ENCODE measurements at regions not wholly inside any gene's neighbourhood (a gene's known extent, or its start where the extent isn't known, plus 50 kb on each side); places are given as distances from the start of the nearest gene placed in this dataset.

- ChIA-PET POLR2A (no interaction called here), CTCF (no interaction called here)
- Mint-ChIP-seq H3K9me3 (peaks cover 22% of the 10 kb centered on the region), H3K4me3 (no peak overlapping the region), H3K27ac (no peak overlapping the region), H3K27me3 (ENCODE audit: low read depth) (no peaks in the 10 kb centered on the region), H3K36me3 (peaks cover under 1% of the 10 kb centered on the region; the same call in 1 of the 2 replicates), H3K4me1 (no peaks in the 10 kb centered on the region)
- ATAC-seq (no peak), DNase-seq (ENCODE audit: low spot score) (no peak)
- TF ChIP-seq ATF3 (CRISPR knock-in tag; conservative IDR thresholded peaks at IDR 0.05) (no peak), ZNF232 (CRISPR knock-in tag; IDR thresholded peaks at IDR 0.05) (no peak), ZNF425 (CRISPR knock-in tag; conservative IDR thresholded peaks at IDR 0.05) (no peak), ELF4 (CRISPR knock-in tag; IDR thresholded peaks at IDR 0.05; ENCODE audit: low read depth) (no peak), TCF7 (CRISPR knock-in tag; IDR thresholded peaks at IDR 0.05; ENCODE audit: low read depth) (no peak), PRDM15 (CRISPR knock-in tag; IDR thresholded peaks at IDR 0.05) (no peak), ZNF416 (CRISPR knock-in tag; IDR thresholded peaks at IDR 0.05) (no peak), HMGA2 (CRISPR knock-in tag; IDR thresholded peaks at IDR 0.05) (no peak), JAZF1 (CRISPR knock-in tag; IDR thresholded peaks at IDR 0.05) (no peak), ZBTB21 (CRISPR knock-in tag; IDR thresholded peaks at IDR 0.05; ENCODE audit: borderline replicate concordance) (no peak), NFE2L1 (CRISPR knock-in tag; IDR thresholded peaks at IDR 0.05) (no peak), AFF4 (CRISPR knock-in tag; IDR thresholded peaks at IDR 0.05; ENCODE audit: borderline replicate concordance) (no peak)
- TF ChIP-seq, protein P1, sequence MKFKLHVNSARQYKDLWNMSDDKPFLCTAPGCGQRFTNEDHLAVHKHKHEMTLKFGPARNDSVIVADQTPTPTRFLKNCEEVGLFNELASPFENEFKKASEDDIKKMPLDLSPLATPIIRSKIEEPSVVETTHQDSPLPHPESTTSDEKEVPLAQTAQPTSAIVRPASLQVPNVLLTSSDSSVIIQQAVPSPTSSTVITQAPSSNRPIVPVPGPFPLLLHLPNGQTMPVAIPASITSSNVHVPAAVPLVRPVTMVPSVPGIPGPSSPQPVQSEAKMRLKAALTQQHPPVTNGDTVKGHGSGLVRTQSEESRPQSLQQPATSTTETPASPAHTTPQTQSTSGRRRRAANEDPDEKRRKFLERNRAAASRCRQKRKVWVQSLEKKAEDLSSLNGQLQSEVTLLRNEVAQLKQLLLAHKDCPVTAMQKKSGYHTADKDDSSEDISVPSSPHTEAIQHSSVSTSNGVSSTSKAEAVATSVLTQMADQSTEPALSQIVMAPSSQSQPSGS (CRISPR knock-in tag; IDR thresholded peaks at IDR 0.05; ENCODE audit: borderline replicate concordance, low read depth), result no peak
Measured at GRCh38 chr16:9549487-9549886, 458.0 kb downstream of the HAPSTR1 start.

DNA sequence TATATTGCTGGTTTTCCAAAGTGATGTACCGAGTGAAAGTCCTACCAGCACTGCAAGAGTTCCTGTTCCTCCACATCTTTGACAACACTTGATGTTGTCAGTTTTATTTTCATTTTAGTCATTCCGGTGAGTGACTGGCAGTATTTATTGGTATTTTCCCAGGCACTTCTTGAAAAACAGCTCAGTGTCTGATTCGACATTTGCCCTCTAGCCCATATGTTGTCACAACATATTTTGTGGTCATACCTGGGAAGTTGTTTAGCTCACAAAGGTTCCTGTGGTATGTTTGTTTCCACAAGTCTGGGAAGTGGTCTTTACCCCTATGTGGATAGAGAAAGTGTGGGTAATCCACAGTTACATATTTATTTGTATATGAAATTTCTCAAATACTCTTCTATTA, 463.6 kb downstream of the HAPSTR1 start:
- CTCF ChIA-PET, result no interaction called here
- POLR2A ChIA-PET, result interaction anchor here (0.7 kb wide), 1 partner anchor 118 kb away, joined by 3 read pairs; no protein-coding TSS in a partner anchor
- H3K27ac Mint-ChIP-seq, result no peak overlapping the region

More for the DNA sequence above, 463.6 kb downstream of the HAPSTR1 start:
- no peak overlapping the region for H3K4me3 Mint-ChIP-seq
- ATAC-seq, result no peak
- TF ChIP-seq ZNF219 (CRISPR knock-in tag; IDR thresholded peaks at IDR 0.05; ENCODE audit: borderline replicate concordance) (no peak), ZNF416 (CRISPR knock-in tag; IDR thresholded peaks at IDR 0.05) (no peak), E2F5 (CRISPR knock-in tag; IDR thresholded peaks at IDR 0.05) (no peak), IRF2 (CRISPR knock-in tag; IDR thresholded peaks at IDR 0.05; ENCODE audit: borderline replicate concordance, low read depth) (no peak), ATF3 (CRISPR knock-in tag; conservative IDR thresholded peaks at IDR 0.05) (no peak), SMAD4 (CRISPR knock-in tag; IDR thresholded peaks at IDR 0.05) (no peak), GTF2I (CRISPR knock-in tag; conservative IDR thresholded peaks at IDR 0.05) (no peak), HMGA2 (CRISPR knock-in tag; IDR thresholded peaks at IDR 0.05) (no peak), ZNF671 (CRISPR knock-in tag; IDR thresholded peaks at IDR 0.05) (no peak), ZNF396 (CRISPR knock-in tag; IDR thresholded peaks at IDR 0.05; ENCODE audit: borderline replicate concordance) (no peak), NFATC4 (CRISPR knock-in tag; IDR thresholded peaks at IDR 0.05) (no peak)
- TF ChIP-seq, protein P1 (CRISPR knock-in tag; IDR thresholded peaks at IDR 0.05; ENCODE audit: borderline replicate concordance, low read depth), result no peak
- no peak for DNase-seq (ENCODE audit: low spot score)
- H3K27me3 Mint-ChIP-seq (ENCODE audit: low read depth), result no peaks in the 10 kb centered on the region
- H3K36me3 Mint-ChIP-seq, result peaks cover 9% of the 10 kb centered on the region
- H3K4me1 Mint-ChIP-seq, result peaks cover 8% of the 10 kb centered on the region
- H3K9me3 Mint-ChIP-seq, result peaks cover 41% of the 10 kb centered on the region

Data from WTC11 (cell line).